B cell (primary cell): ENCODE measurements at regions not wholly inside any gene's neighbourhood (a gene's known extent, or its start where the extent isn't known, plus 50 kb on each side); places are given as distances from the start of the nearest gene placed in this dataset.

ENCODE experiments used
- ATAC-seq: fragments of 200-7000 bp; cut with Tn5 transposase; one replicate; pipeline ENCODE4 v1.10.0; 2021; ENCODE audit warnings: low read depth, mild to moderate bottlenecking, moderate number of reproducible peaks, moderate library complexity
- CTCF ChIA-PET: fragments of 350-600 bp; sonication (Branson Sonifier 250); formaldehyde crosslinking; loops from one replicate; lab custom pipeline; 2021; ENCODE audit warnings: antibody characterized with exemption, inconsistent platforms; lab: Charles Lee
- POLR2A ChIA-PET: fragments of 350-600 bp; sonication (Branson Sonifier 250); formaldehyde crosslinking; loops from one replicate; lab custom pipeline; 2021; ENCODE audit warnings: antibody characterized with exemption; lab: Charles Lee
- DNase-seq: peaks from one replicate; pipeline ENCODE4 v3.0.0; 2013
- H2AFZ ChIP-seq: 2 replicates; pipeline ENCODE4 v1.6.1; 2012; ENCODE audit warnings: mild to moderate bottlenecking, low read depth, low read length; ENCODE audit not compliant: insufficient read depth, poor library complexity, severe bottlenecking
- H3K27ac ChIP-seq, 2 donors: 1 replicate in 1 of 2; 2 replicates in 1 of 2; pipeline ENCODE4 v1.5.1; 2012 to 2013; ENCODE audit warnings: low read length in 2 of 2, mild to moderate bottlenecking in 2 of 2, moderate library complexity in 1 of 2
- H3K27me3 ChIP-seq, 4 experiments: fragments of 200-600 bp in 1 of 4; sonication (generic) in 1 of 4; replicated peaks in 1 of 4; 1 replicate in 2 of 4; 2 replicates in 2 of 4; pipeline versions ENCODE4 v1.6.1 to v1.7.0; 2013 to 2016; ENCODE audit warnings: low read length in 3 of 4, mild to moderate bottlenecking in 2 of 4, mixed read lengths in 1 of 4, moderate library complexity in 1 of 4; ENCODE audit not compliant: insufficient read depth in 4 of 4, control insufficient read depth in 3 of 4; ENCODE audit errors: control extremely low read depth in 1 of 4
- H3K36me3 ChIP-seq, 2 experiments: replicated peaks in 1 of 2; 1 replicate in 1 of 2; 2 replicates in 1 of 2; pipeline versions ENCODE4 v1.6.1 to v1.7.1; 2013; ENCODE audit warnings: low read length in 1 of 2; ENCODE audit not compliant: insufficient read depth in 2 of 2, control insufficient read depth in 1 of 2; ENCODE audit errors: control extremely low read depth in 1 of 2, extremely low read depth in 1 of 2
- H3K4me1 ChIP-seq, 2 donors: fragments of 200-600 bp in 1 of 2; sonication (generic) in 1 of 2; 1 replicate in 1 of 2; 2 replicates in 1 of 2; pipeline versions ENCODE4 v1.5.1 to v1.6.1; 2013 to 2017; ENCODE audit warnings: low read length in 2 of 2; ENCODE audit not compliant: control insufficient read depth in 2 of 2, insufficient read depth in 2 of 2
- H3K4me2 ChIP-seq: replicated peaks from 2 replicates; pipeline ENCODE3; 2012; ENCODE audit warnings: mild to moderate bottlenecking, low read depth, low read length; ENCODE audit not compliant: poor library complexity, severe bottlenecking
- H3K4me3 ChIP-seq, 5 experiments: fragments of 200-600 bp in 1 of 5; sonication (generic) in 1 of 5; 1 replicate in 3 of 5; 2 replicates in 2 of 5; pipeline versions ENCODE4 v1.5.1 to v1.7.0; 2011 to 2016; ENCODE audit warnings: low read length in 4 of 5, mild to moderate bottlenecking in 4 of 5, low read depth in 2 of 5, control low read depth in 1 of 5, moderate library complexity in 1 of 5; ENCODE audit not compliant: insufficient read depth in 1 of 5; ENCODE audit errors: control extremely low read depth in 1 of 5, extremely low read depth in 1 of 5
- H3K79me2 ChIP-seq: fragments of 200-600 bp; sonication (generic); one replicate; pipeline ENCODE4 v1.6.0; 2016; ENCODE audit warnings: low read length; ENCODE audit not compliant: control insufficient read depth, insufficient read depth
- H3K9ac ChIP-seq: fragments of 200-600 bp; sonication (generic); 2 replicates; pipeline ENCODE4 v1.6.1; 2017; ENCODE audit warnings: mild to moderate bottlenecking, low read length, moderate library complexity
- H3K9me3 ChIP-seq, 3 donors: one replicate each; pipeline versions ENCODE4 v1.6.1 to v1.7.1; 2013; ENCODE audit warnings: low read length in 2 of 3; ENCODE audit not compliant: control insufficient read depth in 2 of 3, insufficient read depth in 1 of 3; ENCODE audit errors: control extremely low read depth in 1 of 3
- H4K20me1 ChIP-seq: 2 replicates; pipeline ENCODE4 v1.6.0; 2012; ENCODE audit warnings: mild to moderate bottlenecking, low read length; ENCODE audit not compliant: insufficient read depth, control insufficient read depth, poor library complexity, severe bottlenecking
- H3K27ac Mint-ChIP-seq: one replicate; pipeline ENCODE4 v1.8.0; 2021; ENCODE audit warnings: mixed read lengths
- H3K27me3 Mint-ChIP-seq: one replicate; pipeline ENCODE4 v1.8.0; 2021; ENCODE audit warnings: mixed read lengths
- H3K4me1 Mint-ChIP-seq: one replicate; pipeline ENCODE4 v1.8.0; 2021; ENCODE audit warnings: mixed read lengths
- H3K4me3 Mint-ChIP-seq: one replicate; pipeline ENCODE4 v1.8.0; 2021; ENCODE audit warnings: mixed read lengths
- H3K9me3 Mint-ChIP-seq: one replicate; pipeline ENCODE4 v1.8.0; 2022; ENCODE audit warnings: mixed read lengths; ENCODE audit not compliant: insufficient read depth
- EZH2 ChIP-seq: IDR thresholded peaks from 2 replicates; pipeline ENCODE4 v1.6.1; 2012; ENCODE audit warnings: borderline replicate concordance, low read depth, mild to moderate bottlenecking, moderate library complexity, low read length; ENCODE audit not compliant: insufficient read depth, poor library complexity, severe bottlenecking
- WGBS: methylation state at CpG from one replicate; pipeline ENCODE4 v1.1.5; 2013; ENCODE audit warnings: missing lambda C conversion rate; ENCODE audit not compliant: insufficient coverage; 5-methylcytosine and 5-hydroxymethylcytosine counted together
- intact Hi-C: fragments of 100-400 bp; cut with micrococcal nuclease; formaldehyde crosslinking; loops from one replicate; pipeline ENCODE4 v1.10.0; 2022
- TF ChIP-seq, protein P1 (sequence below): fragments of 200-600 bp; IDR thresholded peaks from one replicate; pipeline ENCODE4 v1.8.0; 2022; ENCODE audit warnings: antibody characterized with exemption, mild to moderate bottlenecking

DNA sequence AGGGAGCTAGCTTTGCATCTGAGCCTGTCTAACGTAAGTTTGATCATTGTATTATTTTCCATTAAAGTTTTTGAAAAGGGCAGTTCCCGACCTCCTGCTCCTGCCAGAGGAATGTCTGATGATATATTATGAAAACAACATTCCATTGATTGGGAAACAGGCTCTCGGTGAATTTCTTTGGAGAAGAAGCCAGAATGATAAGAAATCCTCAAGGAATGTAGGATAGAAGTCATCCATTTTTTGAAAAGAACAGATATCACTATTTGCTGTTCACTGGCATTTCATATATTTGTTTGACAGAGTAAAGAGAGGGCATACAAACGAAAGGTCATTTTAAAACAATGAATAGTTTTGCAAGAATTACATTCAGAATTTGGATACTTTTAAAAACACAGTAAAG lies 781.0 kb upstream of the HTR2C start:
- Histone ChIP-seq H3K9me3 (no peaks in the 10 kb centered on the region), H3K27me3 (no peaks in the 10 kb centered on the region), H3K4me2 (no peak overlapping the region), H3K36me3 (no peaks in the 10 kb centered on the region), H3K27ac (no peak overlapping the region), H2AFZ (no peak overlapping the region), H3K4me1 (peaks cover 10 to 12% of the 10 kb centered on the region in 2 donors), H3K4me3 (no peak overlapping the region), H4K20me1 (no peaks in the 10 kb centered on the region), H3K9ac (no peak overlapping the region), H3K79me2 (no peaks in the 10 kb centered on the region)
- TF ChIP-seq EZH2: no peak
- TF ChIP-seq, protein P1, sequence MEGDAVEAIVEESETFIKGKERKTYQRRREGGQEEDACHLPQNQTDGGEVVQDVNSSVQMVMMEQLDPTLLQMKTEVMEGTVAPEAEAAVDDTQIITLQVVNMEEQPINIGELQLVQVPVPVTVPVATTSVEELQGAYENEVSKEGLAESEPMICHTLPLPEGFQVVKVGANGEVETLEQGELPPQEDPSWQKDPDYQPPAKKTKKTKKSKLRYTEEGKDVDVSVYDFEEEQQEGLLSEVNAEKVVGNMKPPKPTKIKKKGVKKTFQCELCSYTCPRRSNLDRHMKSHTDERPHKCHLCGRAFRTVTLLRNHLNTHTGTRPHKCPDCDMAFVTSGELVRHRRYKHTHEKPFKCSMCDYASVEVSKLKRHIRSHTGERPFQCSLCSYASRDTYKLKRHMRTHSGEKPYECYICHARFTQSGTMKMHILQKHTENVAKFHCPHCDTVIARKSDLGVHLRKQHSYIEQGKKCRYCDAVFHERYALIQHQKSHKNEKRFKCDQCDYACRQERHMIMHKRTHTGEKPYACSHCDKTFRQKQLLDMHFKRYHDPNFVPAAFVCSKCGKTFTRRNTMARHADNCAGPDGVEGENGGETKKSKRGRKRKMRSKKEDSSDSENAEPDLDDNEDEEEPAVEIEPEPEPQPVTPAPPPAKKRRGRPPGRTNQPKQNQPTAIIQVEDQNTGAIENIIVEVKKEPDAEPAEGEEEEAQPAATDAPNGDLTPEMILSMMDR: no peak
- peaks cover 17% of the 10 kb centered on the region for H3K4me1 Mint-ChIP-seq
- WGBS: no CpG with 5 or more reads among the region's 4 CpGs
- H3K9me3 Mint-ChIP-seq: no peaks in the 10 kb centered on the region
- ChIA-PET CTCF (no interaction called here), POLR2A (no interaction called here)
- no peak overlapping the region for H3K4me3 Mint-ChIP-seq
- no peaks in the 10 kb centered on the region for H3K27me3 Mint-ChIP-seq
- intact Hi-C loops: no loop called here
- no peak for DNase-seq
- no peak for ATAC-seq
- no peak overlapping the region for H3K27ac Mint-ChIP-seq

DNA sequence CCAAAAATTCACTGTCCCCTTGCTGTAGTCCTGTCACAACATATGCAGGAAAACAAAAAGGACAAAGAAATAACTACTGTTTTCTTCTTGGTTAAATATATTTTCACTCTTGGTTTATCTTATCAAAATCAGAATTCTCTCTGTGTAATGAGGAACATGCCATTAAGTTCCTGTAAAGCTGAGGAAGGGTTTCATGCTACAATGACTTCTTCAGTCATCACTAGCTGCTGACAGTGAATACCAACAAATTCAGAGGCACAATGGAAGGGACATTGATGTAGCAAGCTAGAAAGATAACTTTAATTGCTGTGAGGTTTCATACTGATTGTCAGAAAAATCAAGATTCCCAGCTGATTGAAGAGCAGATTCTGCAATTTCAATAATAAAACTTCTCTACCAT lies 782.9 kb upstream of the HTR2C start:
- no peaks in the 10 kb centered on the region for H3K27me3 ChIP-seq
- no peak overlapping the region for H3K4me3 Mint-ChIP-seq
- no peaks in the 10 kb centered on the region for H4K20me1 ChIP-seq
- DNase-seq (peak; percentile 7), ATAC-seq (no peak)
- H3K27me3 Mint-ChIP-seq: no peaks in the 10 kb centered on the region
- peaks cover 17% of the 10 kb centered on the region for H3K4me1 Mint-ChIP-seq
- H3K9me3 Mint-ChIP-seq: no peaks in the 10 kb centered on the region
- H3K79me2 ChIP-seq: no peaks in the 10 kb centered on the region
- peaks cover 10 to 12% of the 10 kb centered on the region in 2 donors for H3K4me1 ChIP-seq
- no peaks in the 10 kb centered on the region for H3K36me3 ChIP-seq
- ChIA-PET POLR2A (no interaction called here), CTCF (no interaction called here)
- intact Hi-C loops: no loop called here
- H3K27ac ChIP-seq: peak overlapping the region in 1 of 2 donors; percentile 46
- no peak overlapping the region for H3K9ac ChIP-seq
- no peak overlapping the region for H2AFZ ChIP-seq
- TF ChIP-seq EZH2: no peak
- TF ChIP-seq, protein P1: no peak
- peak overlapping the region; percentile 10 for H3K27ac Mint-ChIP-seq
- peak overlapping the region; percentile 10 for H3K4me2 ChIP-seq
- no peak overlapping the region for H3K4me3 ChIP-seq
- peaks cover 0 to 3% (median 0%) of the 10 kb centered on the region in 3 donors for H3K9me3 ChIP-seq
